H9 (cell line): ENCODE measurements at regions not wholly inside any gene's neighbourhood (a gene's known extent, or its start where the extent isn't known, plus 50 kb on each side); places are given as distances from the start of the nearest gene placed in this dataset.

ENCODE experiments used
- DNase-seq: peaks from one replicate; pipeline ENCODE4 v3.0.0-alpha.2; 2017
- H2AFZ ChIP-seq: one replicate; pipeline ENCODE4 v1.6.1; 2013; ENCODE audit warnings: mild to moderate bottlenecking, low read length, control low read depth, moderate library complexity
- H2AK5ac ChIP-seq: 2 replicates; pipeline ENCODE4 v1.6.1; 2013; ENCODE audit warnings: low read length, control low read depth, mixed read lengths; ENCODE audit not compliant: insufficient read length
- H2BK120ac ChIP-seq: one replicate; pipeline ENCODE4 v1.6.1; 2013; ENCODE audit warnings: low read depth, mild to moderate bottlenecking, low read length, control low read depth, inconsistent platforms; ENCODE audit not compliant: poor library complexity, severe bottlenecking
- H2BK12ac ChIP-seq: 2 replicates; pipeline ENCODE4 v1.6.1; 2013; ENCODE audit warnings: low read length, control low read depth, mixed read lengths, low read depth; ENCODE audit not compliant: insufficient read length
- H2BK15ac ChIP-seq: 2 replicates; pipeline ENCODE4 v1.6.1; 2013; ENCODE audit warnings: low read depth, low read length, control low read depth
- H2BK20ac ChIP-seq: one replicate; pipeline ENCODE4 v1.6.1; 2013; ENCODE audit warnings: low read depth, mild to moderate bottlenecking, low read length, control low read depth, inconsistent platforms; ENCODE audit not compliant: poor library complexity, severe bottlenecking
- H2BK5ac ChIP-seq: 2 replicates; pipeline ENCODE4 v1.6.1; 2013; ENCODE audit warnings: low read length, control low read depth, mixed read lengths; ENCODE audit not compliant: insufficient read length
- H3K14ac ChIP-seq: 2 replicates; pipeline ENCODE4 v1.6.1; 2013; ENCODE audit warnings: low read length, control low read depth; ENCODE audit not compliant: insufficient read depth
- H3K18ac ChIP-seq: 2 replicates; pipeline ENCODE4 v1.6.1; 2013; ENCODE audit warnings: low read depth, mild to moderate bottlenecking, mixed read lengths, low read length, control low read depth; ENCODE audit not compliant: insufficient read length
- H3K23ac ChIP-seq: 2 replicates; pipeline ENCODE4 v1.6.1; 2013; ENCODE audit warnings: low read length, control low read depth, mixed read lengths, low read depth; ENCODE audit not compliant: insufficient read length
- H3K23me2 ChIP-seq: 2 replicates; pipeline ENCODE4 v1.6.1; 2013; ENCODE audit warnings: low read depth, mild to moderate bottlenecking, mixed read lengths, low read length, control low read depth; ENCODE audit not compliant: insufficient read length, poor library complexity, severe bottlenecking
- H3K27ac ChIP-seq: 2 replicates; pipeline ENCODE4 v1.5.1; 2013; ENCODE audit warnings: low read length, control low read depth, mixed read lengths, low read depth; ENCODE audit not compliant: insufficient read length
- H3K27me3 ChIP-seq: 2 replicates; pipeline ENCODE4 v1.6.1; 2013; ENCODE audit warnings: low read length, control low read depth, inconsistent platforms; ENCODE audit not compliant: insufficient read depth
- H3K4ac ChIP-seq: 2 replicates; pipeline ENCODE4 v1.6.1; 2013; ENCODE audit warnings: low read depth, mild to moderate bottlenecking, control low read depth, inconsistent platforms, low read length, moderate library complexity
- H3K4me1 ChIP-seq: 2 replicates; pipeline ENCODE4 v1.6.1; 2013; ENCODE audit warnings: low read length, control low read depth, inconsistent platforms; ENCODE audit not compliant: insufficient read depth
- H3K4me2 ChIP-seq: 2 replicates; pipeline ENCODE4 v1.6.1; 2013; ENCODE audit warnings: low read length, control low read depth, mixed read lengths; ENCODE audit not compliant: insufficient read length, insufficient read depth
- H3K56ac ChIP-seq: 2 replicates; pipeline ENCODE4 v1.6.1; 2013; ENCODE audit warnings: low read depth, mild to moderate bottlenecking, mixed read lengths, low read length, control low read depth; ENCODE audit not compliant: insufficient read length
- H3K79me1 ChIP-seq: 2 replicates; pipeline ENCODE4 v1.6.1; 2013; ENCODE audit warnings: low read depth, mild to moderate bottlenecking, moderate library complexity, low read length, control low read depth, inconsistent platforms; ENCODE audit not compliant: insufficient read depth, poor library complexity, severe bottlenecking
- H3K79me2 ChIP-seq: 2 replicates; pipeline ENCODE4 v1.6.1; 2013; ENCODE audit warnings: low read length, control low read depth, inconsistent platforms; ENCODE audit not compliant: insufficient read depth
- H3K9ac ChIP-seq: 2 replicates; pipeline ENCODE4 v1.6.1; 2013; ENCODE audit warnings: low read length, control low read depth, mixed read lengths; ENCODE audit not compliant: insufficient read length; ENCODE audit errors: extremely low read depth
- H3K9me3 ChIP-seq: one replicate; pipeline ENCODE4 v1.6.1; 2013; ENCODE audit warnings: low read depth, low read length, inconsistent platforms; ENCODE audit not compliant: control insufficient read depth
- H3T11ph ChIP-seq: one replicate; pipeline ENCODE4 v1.6.1; 2013; ENCODE audit warnings: mild to moderate bottlenecking, low read length, control low read depth, inconsistent platforms
- H4K20me1 ChIP-seq: one replicate; pipeline ENCODE4 v1.6.1; 2013; ENCODE audit not compliant: control insufficient read depth, insufficient read length, insufficient read depth
- H4K5ac ChIP-seq: 2 replicates; pipeline ENCODE4 v1.6.1; 2013; ENCODE audit warnings: low read depth, mild to moderate bottlenecking, mixed read lengths, low read length, control low read depth; ENCODE audit not compliant: insufficient read length
- H4K8ac ChIP-seq: replicated peaks from 2 replicates; pipeline ENCODE4 v1.6.1; 2013; ENCODE audit warnings: low read length, control low read depth, mixed read lengths, low read depth; ENCODE audit not compliant: insufficient read length
- H4K91ac ChIP-seq: 2 replicates; pipeline ENCODE4 v1.6.1; 2013; ENCODE audit warnings: low read depth, mild to moderate bottlenecking, moderate library complexity, mixed read lengths, low read length, control low read depth; ENCODE audit not compliant: insufficient read length
- H3K27ac Mint-ChIP-seq, 3 experiments: 2 replicates in 2 of 3; 3 replicates in 1 of 3; pipeline ENCODE4 v1.8.0; 2020 to 2021; ENCODE audit warnings: mixed read lengths in 3 of 3, mild to moderate bottlenecking in 1 of 3, moderate library complexity in 1 of 3
- H3K27me3 Mint-ChIP-seq: 2 replicates; pipeline ENCODE4 v1.8.0; 2021; ENCODE audit warnings: low read depth, mild to moderate bottlenecking, moderate library complexity, mixed read lengths
- H3K36me3 Mint-ChIP-seq, 3 experiments: 2 replicates in 2 of 3; 3 replicates in 1 of 3; pipeline ENCODE4 v1.8.0; 2020 to 2021; ENCODE audit warnings: low read depth in 3 of 3, mixed read lengths in 3 of 3; ENCODE audit not compliant: insufficient read depth in 1 of 3
- H3K4me1 Mint-ChIP-seq, 2 experiments: 2 replicates each; pipeline ENCODE4 v1.8.0; 2020; ENCODE audit warnings: mixed read lengths in 2 of 2
- H3K4me3 Mint-ChIP-seq, 2 experiments: 2 replicates in 1 of 2; 3 replicates in 1 of 2; pipeline ENCODE4 v1.8.0; 2020 to 2021; ENCODE audit warnings: mild to moderate bottlenecking in 2 of 2, mixed read lengths in 2 of 2, moderate library complexity in 1 of 2
- H3K9me3 Mint-ChIP-seq, 2 experiments: 2 replicates in 1 of 2; 3 replicates in 1 of 2; pipeline ENCODE4 v1.8.0; 2020; ENCODE audit warnings: mild to moderate bottlenecking in 2 of 2, mixed read lengths in 2 of 2, moderate library complexity in 1 of 2
- CTCF ChIP-seq: fragments of 200-600 bp; sonication (generic); conservative IDR thresholded peaks from 3 replicates; pipeline ENCODE4 v1.8.0; 2021; ENCODE audit warnings: antibody characterized with exemption, mild to moderate bottlenecking
- WGBS: extraction: QIAGEN DNeasy Blood & Tissue Kit; methylation state at CpG from one replicate; pipeline ENCODE4 v1.1.7; 2013; ENCODE audit warnings: missing lambda C conversion rate, low lambda C conversion rate, mixed read lengths; ENCODE audit not compliant: insufficient read length; ENCODE audit errors: extremely low coverage; 5-methylcytosine and 5-hydroxymethylcytosine counted together

GRCh38 chr2:75390169-75390568, 170.6 kb downstream of the EVA1A start:
- Histone ChIP-seq H3K79me2 (no peaks in the 10 kb centered on the region), H3K18ac (no peak overlapping the region), H2BK5ac (no peak overlapping the region), H3K23ac (no peak overlapping the region), H4K91ac (no peak overlapping the region), H3T11ph (no peak overlapping the region), H3K4me2 (no peak overlapping the region), H3K79me1 (no peaks in the 10 kb centered on the region), H3K9me3 (peaks cover 6% of the 10 kb centered on the region), H3K27me3 (no peaks in the 10 kb centered on the region), H4K20me1 (no peaks in the 10 kb centered on the region), H3K4ac (no peak overlapping the region), H2BK20ac (no peak overlapping the region), H3K56ac (no peak overlapping the region), H2BK15ac (no peak overlapping the region), H2BK120ac (no peak overlapping the region), H2AFZ (no peak overlapping the region), H4K5ac (no peak overlapping the region), H2AK5ac (no peak overlapping the region), H2BK12ac (no peak overlapping the region), H4K8ac (no peak overlapping the region), H3K27ac (no peak overlapping the region), H3K23me2 (no peaks in the 10 kb centered on the region), H3K4me1 (no peaks in the 10 kb centered on the region), H3K9ac (no peak overlapping the region), H3K14ac (no peak overlapping the region)
- Mint-ChIP-seq H3K9me3 (peaks cover 20 to 21% of the 10 kb centered on the region in 2 experiments), H3K4me1 (peaks cover 0 to 6% of the 10 kb centered on the region in 2 experiments; a peak in 2 of 4 replicates), H3K36me3 (peaks cover 7 to 18% (median 8%) of the 10 kb centered on the region in 3 experiments; a peak in 5 of 7 replicates), H3K27ac (no peak overlapping the region), H3K27me3 (no peaks in the 10 kb centered on the region), H3K4me3 (no peak overlapping the region)
- no peak for TF ChIP-seq CTCF
- no CpG with 5 or more reads among the region's 3 CpGs for WGBS
- no peak for DNase-seq
